ENCODE measurements at regions not wholly inside any gene's neighbourhood (a gene's known extent, or its start where the extent isn't known, plus 50 kb on each side); places are given as distances from the start of the nearest gene placed in this dataset.
"Not testable (repeated sequence)": the region's sequence is repeated elsewhere in the genome, so short reads cannot be mapped to it uniquely, and the experiment has no call there.

- TF ChIP-seq CTCF (IDR thresholded peaks at IDR 0.05; ENCODE audit: low read depth, low read length, poor library complexity, severe bottlenecking); EZH2phosphoT487 (IDR thresholded peaks at IDR 0.05; ENCODE audit: borderline replicate concordance, low read length): not testable (repeated sequence)
Measured at GRCh38 chr4:45208476-45208875, 482.1 kb upstream of the GNPDA2 start.

Data from DOHH2 (cell line).